Medulla oblongata (tissue), 1 donor: ENCODE measurements at regions not wholly inside any gene's neighbourhood (a gene's known extent, or its start where the extent isn't known, plus 50 kb on each side); places are given as distances from the start of the nearest gene placed in this dataset.
A peak's percentile ranks its signal among the peaks of the same experiment; 100 is the strongest.
"Not testable (repeated sequence)": the region's sequence is repeated elsewhere in the genome, so short reads cannot be mapped to it uniquely, and the experiment has no call there.

Experiments
- DNase-seq: peaks from one replicate; pipeline ENCODE4 v3.0.0-alpha.2; 2015; ENCODE audit errors: extremely low spot score

GRCh38 chr11:42764936-42765335 is 546.9 kb upstream of the API5 start:
- DNase-seq, result no peak

- no peak for DNase-seq
Measured at GRCh38 chr11:42768576-42768975, 543.2 kb upstream of the API5 start.

- DNase-seq, result peak; percentile 79
Measured at GRCh38 chr11:42770444-42771065, 541.2 kb upstream of the API5 start.

DNA sequence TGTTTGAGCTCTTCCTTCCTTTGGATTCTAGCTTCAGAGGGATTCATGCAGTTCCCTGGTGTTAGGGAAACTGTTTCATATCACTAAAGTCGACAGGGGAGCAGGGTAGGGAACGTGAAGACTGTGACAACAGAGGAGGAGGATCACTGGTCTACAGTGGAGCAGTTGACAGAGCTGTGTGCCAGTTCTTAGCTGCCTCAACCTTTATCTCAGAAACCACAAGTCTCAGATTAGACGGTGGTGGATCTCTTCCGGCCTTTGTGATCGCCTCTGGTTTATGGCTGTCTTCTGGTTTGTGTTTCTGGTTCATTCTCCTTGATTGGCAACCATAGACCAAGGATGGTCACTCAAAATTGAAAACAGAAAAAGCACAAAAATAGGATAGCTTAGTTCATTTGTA is 538.9 kb upstream of the API5 start:
- DNase-seq, result no peak

DNA sequence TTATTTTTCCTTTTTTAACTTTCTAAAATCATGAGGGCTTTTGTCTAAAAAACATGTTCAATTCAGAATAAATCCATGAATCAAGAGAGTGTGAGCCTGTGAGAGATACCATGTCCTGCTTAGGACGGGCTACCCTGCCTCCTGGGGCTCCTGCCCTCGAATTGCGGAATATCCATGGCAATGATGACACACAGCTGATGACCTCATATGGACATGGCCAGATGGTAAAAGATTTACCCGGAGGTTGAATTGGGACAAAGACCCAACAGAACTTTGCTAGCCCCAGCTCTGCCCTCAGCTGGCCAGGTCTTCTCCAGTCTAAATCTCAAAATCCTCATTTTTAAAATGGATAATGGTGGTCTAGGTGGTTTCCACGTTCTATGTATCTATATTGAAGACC is 538.1 kb upstream of the API5 start:
- no peak for DNase-seq

DNA sequence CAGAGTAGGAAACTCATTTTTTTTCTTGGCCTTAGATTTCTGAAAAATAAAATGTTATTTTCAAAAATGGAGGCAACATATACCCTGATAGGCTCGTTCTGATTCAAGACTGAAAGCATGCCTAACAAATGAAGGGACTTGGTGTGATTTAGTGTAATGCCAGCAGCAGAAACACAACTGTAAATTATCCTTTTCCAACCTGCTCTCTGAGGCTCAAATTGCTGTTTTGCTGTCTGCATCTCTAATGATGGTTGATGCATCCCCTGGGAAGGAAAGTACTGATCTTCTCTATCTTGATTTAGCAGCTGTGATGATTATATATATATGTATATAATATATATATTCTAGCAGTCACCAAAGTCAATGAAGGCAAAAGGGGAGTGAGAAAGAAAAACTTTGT is 537.2 kb upstream of the API5 start:
- no peak for DNase-seq

DNA sequence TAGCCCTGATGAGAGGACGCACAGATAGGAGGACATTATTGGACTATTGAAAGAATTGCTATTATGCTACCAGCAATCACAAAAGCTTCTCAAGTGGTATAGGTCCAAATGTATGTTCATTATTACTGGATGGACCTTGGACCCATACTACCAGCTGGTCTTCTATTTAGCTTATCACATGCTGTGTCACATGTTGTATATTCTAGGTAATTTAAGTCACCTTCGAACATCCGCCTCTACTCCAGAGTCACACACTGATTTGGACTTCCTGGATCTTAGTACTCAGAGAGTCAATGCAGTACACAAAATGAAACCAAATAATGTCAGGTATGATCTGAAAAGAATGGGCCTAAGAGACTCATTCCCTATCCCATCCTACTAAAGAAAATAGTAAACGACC is 534.0 kb upstream of the API5 start:
- DNase-seq, result no peak

GRCh38 chr11:42778193-42778592 is 533.6 kb upstream of the API5 start:
- no peak for DNase-seq

DNA sequence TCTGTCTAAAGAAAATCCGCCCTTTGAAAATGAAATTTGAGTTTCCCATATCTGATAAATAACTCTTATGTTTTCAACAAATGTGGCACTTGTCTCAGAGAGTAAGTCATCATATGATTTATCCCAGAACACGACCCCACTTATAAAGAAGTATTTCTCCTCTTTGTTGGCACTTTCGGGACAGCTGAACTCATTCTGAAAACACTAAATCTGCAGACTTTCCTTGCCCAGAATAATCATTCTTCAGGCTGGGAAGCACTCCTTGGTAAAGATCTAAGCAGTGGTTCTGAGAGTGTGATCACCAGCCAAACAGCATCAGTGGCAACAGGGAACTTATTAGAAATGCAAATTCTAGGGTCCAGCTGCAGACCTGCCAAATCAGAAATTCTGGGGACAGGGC is 532.2 kb upstream of the API5 start:
- DNase-seq, result peak; percentile 15

GRCh38 chr11:42786981-42787380 is 524.8 kb upstream of the API5 start:
- no peak for DNase-seq

DNA sequence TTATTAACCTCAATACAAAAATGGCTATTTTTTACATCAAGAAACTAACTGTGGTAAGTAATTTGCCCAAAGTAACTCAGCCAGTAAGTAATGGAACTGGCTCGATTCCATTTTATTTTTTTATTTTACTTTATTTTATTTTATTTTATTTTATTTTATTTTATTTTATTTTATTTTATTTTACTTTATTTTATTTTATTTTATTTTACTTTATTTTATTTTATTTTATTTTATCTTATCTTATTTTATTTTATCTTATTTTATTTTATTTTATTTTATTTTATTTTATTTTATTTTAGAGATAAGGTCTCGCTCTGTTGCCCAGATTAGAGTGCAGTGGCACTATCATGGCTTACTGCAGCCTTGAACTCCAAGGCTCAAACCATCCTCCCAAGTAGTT is 516.3 kb upstream of the API5 start:
- DNase-seq, result not testable (repeated sequence)

GRCh38 chr11:42800041-42800440 is 511.8 kb upstream of the API5 start:
- DNase-seq, result no peak

DNA sequence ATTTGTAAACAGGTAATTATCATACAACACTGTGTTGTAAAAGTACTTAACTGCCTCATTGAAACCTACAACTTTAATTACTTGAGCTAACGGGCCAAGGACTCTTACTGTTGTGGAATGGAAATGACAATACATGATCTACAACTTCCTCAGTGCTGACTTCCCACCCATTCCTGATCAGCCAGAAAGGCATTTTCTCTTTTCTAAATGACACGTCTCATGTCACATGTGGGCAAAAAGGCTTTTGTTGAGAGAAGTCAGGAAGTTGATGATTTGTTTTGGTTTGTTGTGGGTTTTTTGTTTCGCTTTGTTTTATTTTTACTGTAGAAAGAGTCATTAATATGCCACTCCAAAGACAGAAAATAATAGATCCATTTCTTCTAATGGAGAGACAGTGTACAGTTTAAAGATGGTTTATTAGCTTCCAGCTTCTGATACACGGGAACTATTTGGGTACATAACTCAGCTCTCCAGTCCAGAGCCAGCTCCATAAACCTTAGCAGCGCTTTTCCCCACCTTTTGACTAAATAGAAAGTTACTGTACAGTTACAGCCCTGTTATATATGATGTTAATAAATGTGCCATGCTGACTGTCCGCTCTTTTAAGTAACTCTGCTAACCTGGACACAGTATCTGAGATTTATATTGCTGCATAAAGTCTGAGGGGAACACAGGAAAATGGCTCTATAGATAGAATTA is 509.4 kb upstream of the API5 start:
- DNase-seq, result no peak

GRCh38 chr11:42806191-42806590 is 505.6 kb upstream of the API5 start:
- no peak for DNase-seq

- no peak for DNase-seq
Measured at GRCh38 chr11:42812361-42812760, 499.4 kb upstream of the API5 start.

DNA sequence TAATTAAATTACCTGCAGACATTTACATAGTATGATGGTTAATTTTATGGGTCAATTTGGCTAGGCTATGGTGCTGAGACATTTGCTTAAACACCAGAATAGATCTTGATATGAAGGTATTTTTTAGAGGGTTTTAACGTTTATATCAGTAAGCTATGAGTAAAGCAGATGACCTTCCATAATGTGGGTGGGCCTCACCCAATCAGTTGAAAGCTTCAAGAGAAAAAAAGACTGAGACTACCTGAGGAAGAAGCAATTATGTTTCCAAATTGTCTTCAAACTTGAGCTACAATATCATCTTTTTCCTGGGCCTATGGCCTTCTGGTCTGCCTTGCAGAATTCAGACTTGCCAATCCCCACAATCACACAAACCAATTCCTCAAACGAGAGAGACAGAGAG is 498.8 kb upstream of the API5 start:
- DNase-seq, result no peak

DNA sequence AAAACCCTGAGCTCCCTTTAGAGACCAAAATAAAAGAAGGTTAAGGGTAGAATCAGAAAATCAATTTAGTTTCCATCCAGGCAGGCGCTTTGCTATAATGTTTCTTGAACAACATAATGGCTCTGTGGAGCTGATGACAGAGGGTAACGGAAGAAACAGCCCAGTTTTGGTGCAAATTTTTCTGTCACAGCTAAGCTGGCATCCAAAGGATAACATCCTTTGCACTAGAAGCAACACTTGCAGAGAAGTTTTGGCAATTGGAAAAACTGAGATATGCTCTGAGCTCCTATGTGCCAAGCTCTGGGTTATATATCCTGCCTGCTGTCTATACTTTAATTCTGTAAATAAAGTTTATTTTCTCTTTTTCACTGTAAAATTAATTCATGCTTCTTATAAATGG is 495.3 kb upstream of the API5 start:
- DNase-seq, result no peak

GRCh38 chr11:42819126-42819525 is 492.7 kb upstream of the API5 start:
- DNase-seq, result no peak

GRCh38 chr11:42822188-42822587 is 489.6 kb upstream of the API5 start:
- DNase-seq, result not testable (repeated sequence)

- no peak for DNase-seq
Measured at GRCh38 chr11:42823546-42823945, 488.2 kb upstream of the API5 start.

DNA sequence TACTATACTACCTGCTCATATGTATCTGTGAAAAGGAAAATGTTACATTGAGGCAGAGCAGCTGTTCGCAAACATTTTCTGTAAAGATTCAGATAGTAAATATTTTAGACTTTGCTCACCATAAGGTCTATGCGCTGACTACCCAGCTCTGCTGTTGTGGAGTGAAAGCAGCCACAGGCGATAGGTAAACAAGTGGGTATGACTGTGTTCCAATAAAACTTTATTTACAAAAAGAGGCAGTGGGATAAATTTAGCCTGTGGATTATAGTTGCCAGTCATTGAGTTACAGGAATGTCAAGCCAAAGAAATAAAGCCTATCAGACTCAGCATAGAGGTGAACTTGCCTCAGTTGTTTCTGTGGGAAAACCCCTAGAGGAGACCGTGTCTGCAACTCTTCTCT is 487.7 kb upstream of the API5 start:
- no peak for DNase-seq

- no peak for DNase-seq
Measured at GRCh38 chr11:42825598-42825997, 486.2 kb upstream of the API5 start.

DNA sequence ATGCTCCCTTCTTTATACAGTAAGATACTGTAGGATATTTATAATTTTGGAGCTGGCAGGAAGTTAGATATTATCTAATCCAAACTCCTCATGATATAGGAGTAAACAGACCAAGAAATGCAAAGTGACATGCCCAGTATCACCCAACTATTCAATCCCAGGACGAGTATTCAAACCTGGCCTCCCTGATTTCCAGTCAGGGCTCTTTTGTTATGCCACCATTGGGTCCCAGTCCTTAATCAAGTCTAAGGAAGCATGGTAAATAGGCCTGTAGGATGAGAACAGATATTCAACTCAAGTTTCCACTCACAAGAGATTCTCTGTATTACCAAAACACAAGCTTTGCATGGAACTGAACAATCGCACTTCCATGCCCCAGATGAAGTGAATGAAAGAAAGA is 484.0 kb upstream of the API5 start:
- no peak for DNase-seq

- DNase-seq, result no peak
Measured at GRCh38 chr11:42837994-42838393, 473.8 kb upstream of the API5 start.
